ENCODE measurements at regions not wholly inside any gene's neighbourhood (a gene's known extent, or its start where the extent isn't known, plus 50 kb on each side); places are given as distances from the start of the nearest gene placed in this dataset.

GRCh38 chr16:73206151-73206707, 158.3 kb upstream of the ZFHX3 start:
- Mint-ChIP-seq H3K36me3 (no peaks in the 10 kb centered on the region), H3K4me3 (no peak overlapping the region), H3K9me3 (peaks cover 0 to 5% (median 0%) of the 10 kb centered on the region in 8 donors), H3K4me1 (no peaks in the 10 kb centered on the region), H3K27me3 (peaks cover 0 to 1% of the 10 kb centered on the region in 2 donors), H3K27ac (no peak overlapping the region)
- Histone ChIP-seq H3K36me3 (ENCODE audit: insufficient read depth, low read length) (no peaks in the 10 kb centered on the region), H3K4me1 (ENCODE audit: insufficient read depth, low read length) (no peaks in the 10 kb centered on the region), H3K4me3 (ENCODE audit: low read length in 2 of 2) (no peak overlapping the region), H3K9me3 (ENCODE audit: control insufficient read depth in 1 of 2, low read length in 2 of 2) (no peaks in the 10 kb centered on the region), H3K27ac (ENCODE audit: low read depth, low read length) (no peak overlapping the region), H3K27me3 (ENCODE audit: insufficient read depth, low read length) (no peaks in the 10 kb centered on the region)
- DNase-seq, result no peak
- POLR2A ChIA-PET (ENCODE audit: partially characterized antibody), result no interaction called here
- CTCF ChIA-PET (ENCODE audit: partially characterized antibody), result no interaction called here
- intact Hi-C loops (cut with micrococcal nuclease), result no loop called here

GRCh38 chr16:73205153-73205886, 157.4 kb upstream of the ZFHX3 start:
- H3K27ac ChIP-seq (ENCODE audit: low read depth, low read length), result no peak overlapping the region
- intact Hi-C loops (cut with micrococcal nuclease), result no loop called here

GRCh38 chr16:73204359-73205152, 156.6 kb upstream of the ZFHX3 start:
- CTCF ChIA-PET (ENCODE audit: partially characterized antibody), result interaction anchor here (1.7 kb wide), 1 partner anchor 12 kb away, joined by 3 read pairs; no protein-coding TSS in a partner anchor

More at GRCh38 chr16:73205153-73205886, 157.4 kb upstream of the ZFHX3 start:
- CTCF ChIA-PET (ENCODE audit: partially characterized antibody), result no interaction called here
- H3K27ac Mint-ChIP-seq, result no peak overlapping the region
- peaks cover 0 to 5% (median 0%) of the 10 kb centered on the region in 8 donors for H3K9me3 Mint-ChIP-seq
- Histone ChIP-seq H3K9me3 (ENCODE audit: control insufficient read depth in 1 of 2, low read length in 2 of 2) (no peaks in the 10 kb centered on the region), H3K27me3 (ENCODE audit: insufficient read depth, low read length) (no peaks in the 10 kb centered on the region), H3K36me3 (ENCODE audit: insufficient read depth, low read length) (no peaks in the 10 kb centered on the region), H3K4me3 (ENCODE audit: low read length in 2 of 2) (no peak overlapping the region), H3K4me1 (ENCODE audit: insufficient read depth, low read length) (no peaks in the 10 kb centered on the region)
- no peak overlapping the region for H3K4me3 Mint-ChIP-seq
- H3K36me3 Mint-ChIP-seq, result no peaks in the 10 kb centered on the region
- POLR2A ChIA-PET (ENCODE audit: partially characterized antibody), result no interaction called here
- no peak for DNase-seq
- H3K27me3 Mint-ChIP-seq, result peaks cover 0 to 1% of the 10 kb centered on the region in 2 donors
- no peaks in the 10 kb centered on the region for H3K4me1 Mint-ChIP-seq

GRCh38 chr16:73202161-73202729, 154.3 kb upstream of the ZFHX3 start:
- H3K27me3 ChIP-seq (ENCODE audit: insufficient read depth, low read length), result no peaks in the 10 kb centered on the region
- Mint-ChIP-seq H3K4me1 (no peaks in the 10 kb centered on the region), H3K27me3 (no peaks in the 10 kb centered on the region), H3K27ac (no peak overlapping the region), H3K9me3 (peaks cover 0 to 8% (median 0%) of the 10 kb centered on the region in 8 donors), H3K36me3 (no peaks in the 10 kb centered on the region), H3K4me3 (no peak overlapping the region)
- ChIA-PET CTCF (ENCODE audit: partially characterized antibody) (no interaction called here), POLR2A (ENCODE audit: partially characterized antibody) (no interaction called here)
- H3K4me1 ChIP-seq (ENCODE audit: insufficient read depth, low read length), result no peaks in the 10 kb centered on the region
- no peaks in the 10 kb centered on the region for H3K9me3 ChIP-seq (ENCODE audit: control insufficient read depth in 1 of 2, low read length in 2 of 2)
- no peaks in the 10 kb centered on the region for H3K36me3 ChIP-seq (ENCODE audit: insufficient read depth, low read length)
- no peak overlapping the region for H3K4me3 ChIP-seq (ENCODE audit: low read length in 2 of 2)
- H3K27ac ChIP-seq (ENCODE audit: low read depth, low read length), result no peak overlapping the region
- intact Hi-C loops (cut with micrococcal nuclease), result no loop called here
- DNase-seq, result no peak

More at GRCh38 chr16:73204359-73205152, 156.6 kb upstream of the ZFHX3 start:
- no peaks in the 10 kb centered on the region for H3K36me3 ChIP-seq (ENCODE audit: insufficient read depth, low read length)
- H3K9me3 ChIP-seq (ENCODE audit: control insufficient read depth in 1 of 2, low read length in 2 of 2), result no peaks in the 10 kb centered on the region
- H3K27me3 ChIP-seq (ENCODE audit: insufficient read depth, low read length), result no peaks in the 10 kb centered on the region
- Mint-ChIP-seq H3K36me3 (no peaks in the 10 kb centered on the region), H3K4me1 (no peaks in the 10 kb centered on the region), H3K27ac (no peak overlapping the region), H3K27me3 (peaks cover 0 to 1% of the 10 kb centered on the region in 2 donors), H3K4me3 (no peak overlapping the region), H3K9me3 (peaks cover 0 to 5% (median 0%) of the 10 kb centered on the region in 8 donors)
- intact Hi-C loops (cut with micrococcal nuclease), result no loop called here
- POLR2A ChIA-PET (ENCODE audit: partially characterized antibody), result no interaction called here
- DNase-seq, result no peak
- no peaks in the 10 kb centered on the region for H3K4me1 ChIP-seq (ENCODE audit: insufficient read depth, low read length)
- H3K27ac ChIP-seq (ENCODE audit: low read depth, low read length), result no peak overlapping the region
- no peak overlapping the region for H3K4me3 ChIP-seq (ENCODE audit: low read length in 2 of 2)

GRCh38 chr16:73199214-73199613, 151.3 kb upstream of the ZFHX3 start:
- DNase-seq, result no peak
- intact Hi-C loops (cut with micrococcal nuclease), result no loop called here
- H3K4me1 ChIP-seq (ENCODE audit: insufficient read depth, low read length), result no peaks in the 10 kb centered on the region
- H3K27me3 ChIP-seq (ENCODE audit: insufficient read depth, low read length), result no peaks in the 10 kb centered on the region
- Mint-ChIP-seq H3K9me3 (peaks cover 0 to 5% (median 0%) of the 10 kb centered on the region in 8 donors), H3K27ac (no peak overlapping the region), H3K4me3 (no peak overlapping the region), H3K36me3 (no peaks in the 10 kb centered on the region), H3K4me1 (no peaks in the 10 kb centered on the region), H3K27me3 (no peaks in the 10 kb centered on the region)
- ChIA-PET CTCF (ENCODE audit: partially characterized antibody) (interaction anchor here (1.0 kb wide), 1 partner anchor 699 kb away, joined by 3 read pairs; no protein-coding TSS in a partner anchor), POLR2A (ENCODE audit: partially characterized antibody) (no interaction called here)
- no peaks in the 10 kb centered on the region for H3K36me3 ChIP-seq (ENCODE audit: insufficient read depth, low read length)
- no peak overlapping the region for H3K27ac ChIP-seq (ENCODE audit: low read depth, low read length)
- no peak overlapping the region for H3K4me3 ChIP-seq (ENCODE audit: low read length in 2 of 2)
- H3K9me3 ChIP-seq (ENCODE audit: control insufficient read depth in 1 of 2, low read length in 2 of 2), result no peaks in the 10 kb centered on the region

GRCh38 chr16:73198481-73198880, 150.6 kb upstream of the ZFHX3 start:
- Mint-ChIP-seq H3K9me3 (peaks cover 0 to 5% (median 0%) of the 10 kb centered on the region in 8 donors), H3K36me3 (no peaks in the 10 kb centered on the region), H3K4me1 (no peaks in the 10 kb centered on the region), H3K27ac (no peak overlapping the region), H3K4me3 (no peak overlapping the region), H3K27me3 (no peaks in the 10 kb centered on the region)
- ChIA-PET CTCF (ENCODE audit: partially characterized antibody) (interaction anchor here (0.9 to 1.0 kb wide), 2 partner anchors 21 to 698 kb away, joined by 3 read pairs; no protein-coding TSS in a partner anchor), POLR2A (ENCODE audit: partially characterized antibody) (no interaction called here)
- intact Hi-C loops (cut with micrococcal nuclease), result no loop called here
- H3K4me1 ChIP-seq (ENCODE audit: insufficient read depth, low read length), result no peaks in the 10 kb centered on the region
- H3K4me3 ChIP-seq (ENCODE audit: low read length in 2 of 2), result no peak overlapping the region
- DNase-seq, result no peak
- no peaks in the 10 kb centered on the region for H3K27me3 ChIP-seq (ENCODE audit: insufficient read depth, low read length)
- no peak overlapping the region for H3K27ac ChIP-seq (ENCODE audit: low read depth, low read length)
- no peaks in the 10 kb centered on the region for H3K9me3 ChIP-seq (ENCODE audit: control insufficient read depth in 1 of 2, low read length in 2 of 2)
- H3K36me3 ChIP-seq (ENCODE audit: insufficient read depth, low read length), result no peaks in the 10 kb centered on the region

- no peak for DNase-seq
- no peak overlapping the region for H3K4me3 Mint-ChIP-seq
- H3K27me3 Mint-ChIP-seq, result no peaks in the 10 kb centered on the region
- H3K9me3 Mint-ChIP-seq, result peaks cover 0 to 5% (median 0%) of the 10 kb centered on the region in 8 donors
- H3K27ac Mint-ChIP-seq, result no peak overlapping the region
- Histone ChIP-seq H3K27ac (ENCODE audit: low read depth, low read length) (no peak overlapping the region), H3K27me3 (ENCODE audit: insufficient read depth, low read length) (no peaks in the 10 kb centered on the region), H3K4me1 (ENCODE audit: insufficient read depth, low read length) (no peaks in the 10 kb centered on the region), H3K9me3 (ENCODE audit: control insufficient read depth in 1 of 2, low read length in 2 of 2) (no peaks in the 10 kb centered on the region), H3K36me3 (ENCODE audit: insufficient read depth, low read length) (no peaks in the 10 kb centered on the region), H3K4me3 (ENCODE audit: low read length in 2 of 2) (no peak overlapping the region)
- intact Hi-C loops (cut with micrococcal nuclease), result no loop called here
- ChIA-PET CTCF (ENCODE audit: partially characterized antibody) (interaction anchor here (2.3 kb wide), 1 partner anchor 365 kb away, joined by 12 read pairs; no protein-coding TSS in a partner anchor), POLR2A (ENCODE audit: partially characterized antibody) (no interaction called here)
- H3K36me3 Mint-ChIP-seq, result no peaks in the 10 kb centered on the region
- no peaks in the 10 kb centered on the region for H3K4me1 Mint-ChIP-seq
Observed at GRCh38 chr16:73197598-73197997, 149.7 kb upstream of the ZFHX3 start.
